Activated CD8-positive, alpha-beta memory T cell treated with anti-CD3 and anti-CD28 coated beads, Interleukin-2, amount 50 U/mL, for 24 hours (primary cell): ENCODE measurements at regions not wholly inside any gene's neighbourhood (a gene's known extent, or its start where the extent isn't known, plus 50 kb on each side); places are given as distances from the start of the nearest gene placed in this dataset.

Experiments used
- DNase-seq: peaks from one replicate; pipeline ENCODE4 v3.0.0-alpha.2; 2020; ENCODE audit errors: extremely low read depth

GRCh38 chr15:96217983-96218382 lies 112.5 kb upstream of the NR2F2 start:
- no peak for DNase-seq

- no peak for DNase-seq
These were observed 111.7 kb upstream of the NR2F2 start for GRCh38 chr15:96218623-96219455.

- DNase-seq, result no peak
These were observed 110.8 kb upstream of the NR2F2 start for GRCh38 chr15:96219681-96220080.

- DNase-seq, result no peak
These were observed 109.8 kb upstream of the NR2F2 start for GRCh38 chr15:96220657-96221056.

GRCh38 chr15:96222981-96223380 lies 107.5 kb upstream of the NR2F2 start:
- DNase-seq, result no peak

- no peak for DNase-seq
These were observed 106.6 kb upstream of the NR2F2 start for GRCh38 chr15:96223939-96224338.

GRCh38 chr15:96225642-96226259 lies 104.7 kb upstream of the NR2F2 start:
- no peak for DNase-seq

- no peak for DNase-seq
These were observed 99.8 kb upstream of the NR2F2 start for GRCh38 chr15:96230526-96231181.

- DNase-seq, result no peak
These were observed 98.2 kb upstream of the NR2F2 start for GRCh38 chr15:96232335-96232734.

GRCh38 chr15:96234109-96234892 lies 96.2 kb upstream of the NR2F2 start:
- no peak for DNase-seq

GRCh38 chr15:96237002-96237401 lies 93.5 kb upstream of the NR2F2 start:
- DNase-seq, result no peak

GRCh38 chr15:96242761-96243160 lies 87.7 kb upstream of the NR2F2 start:
- no peak for DNase-seq

GRCh38 chr15:96243701-96244100 lies 86.8 kb upstream of the NR2F2 start:
- no peak for DNase-seq

- DNase-seq, result no peak
These were observed 85.2 kb upstream of the NR2F2 start for GRCh38 chr15:96245252-96245651.

GRCh38 chr15:96246057-96246456 lies 84.4 kb upstream of the NR2F2 start:
- no peak for DNase-seq

GRCh38 chr15:96247621-96248305 lies 82.7 kb upstream of the NR2F2 start:
- DNase-seq, result no peak

GRCh38 chr15:96252148-96252547 lies 78.4 kb upstream of the NR2F2 start:
- DNase-seq, result no peak

GRCh38 chr15:96253006-96253747 lies 77.3 kb upstream of the NR2F2 start:
- no peak for DNase-seq

- no peak for DNase-seq
These were observed 76.3 kb upstream of the NR2F2 start for GRCh38 chr15:96254173-96254572.

- no peak for DNase-seq
These were observed 74.9 kb upstream of the NR2F2 start for GRCh38 chr15:96255599-96255998.

GRCh38 chr15:96261575-96262034 lies 68.9 kb upstream of the NR2F2 start:
- no peak for DNase-seq
